HCT116 (cell line): ENCODE measurements at regions not wholly inside any gene's neighbourhood (a gene's known extent, or its start where the extent isn't known, plus 50 kb on each side); places are given as distances from the start of the nearest gene placed in this dataset.
"Not testable (repeated sequence)": the region's sequence is repeated elsewhere in the genome, so short reads cannot be mapped to it uniquely, and the experiment has no call there.

Source experiments
- ATAC-seq: fragments of 200-7000 bp; cut with Tn5 transposase; 2 replicates; pipeline ENCODE4 v1.9.1; 2020; ENCODE audit warnings: mild to moderate bottlenecking, moderate library complexity
- BruUV-seq: library from RNA; stranded (reverse); fragments of 400-500 nt; replicated peaks from 2 replicates; lab custom pipeline; 2021; lab: Mats Ljungman, UMichigan
- CTCF ChIA-PET: fragments of 300-600 bp; sonication (Branson Sonifier 250); formaldehyde crosslinking; loops from one replicate; lab custom pipeline; 2021; ENCODE audit warnings: antibody characterized with exemption; lab: Charles Lee
- POLR2A ChIA-PET: fragments of 300-600, 350-600 bp; sonication (Branson Sonifier 250); formaldehyde crosslinking; loops from one replicate; lab custom pipeline; 2021; ENCODE audit warnings: antibody characterized with exemption; lab: Charles Lee
- RAD21 ChIA-PET, 2 experiments: fragments of 300-600 bp; sonication (Branson Sonifier 250); formaldehyde crosslinking; loops; one replicate each; lab custom pipeline; 2023; ENCODE audit warnings: low total read pairs in 2 of 2; ENCODE audit not compliant: uncharacterized antibody in 2 of 2, unreplicated experiment in 2 of 2, low non-redundant PET in 1 of 2; lab: Charles Lee
- DNase-seq: peaks from one replicate; pipeline ENCODE4 v3.0.0-alpha.2; 2010; ENCODE audit warnings: low read depth, low spot score
- H2AFZ ChIP-seq: fragments of 200-600 bp; shearing (Covaris generic), sonication (generic); 2 replicates; pipeline ENCODE4 v1.6.1; 2017; ENCODE audit warnings: low read depth, mixed run types, mixed read lengths, antibody characterized with exemption, low read length; ENCODE audit not compliant: poor library complexity, severe bottlenecking
- H3K27ac ChIP-seq: 2 replicates; pipeline ENCODE4 v1.5.1; 2012; ENCODE audit warnings: low read depth, low read length
- H3K27me3 ChIP-seq: fragments of 200-600 bp; sonication (generic); 2 replicates; pipeline ENCODE4 v1.6.1; 2016; ENCODE audit warnings: mixed run types, low read length, mixed read lengths; ENCODE audit not compliant: insufficient read depth
- H3K36me3 ChIP-seq, 2 experiments: fragments of 200-500 bp in 1 of 2; fragments of 200-600 bp in 1 of 2; sonication (Bioruptor generic) in 1 of 2; sonication (generic) in 1 of 2; 2 replicates each; pipeline versions ENCODE4 v1.5.1 to v1.6.1; 2014 to 2016; ENCODE audit warnings: low read length in 2 of 2, inconsistent platforms in 1 of 2, mixed read lengths in 1 of 2, mixed run types in 1 of 2; ENCODE audit not compliant: insufficient read depth in 2 of 2, control insufficient read depth in 1 of 2
- H3K4me1 ChIP-seq, 2 experiments: fragments of 200-600 bp in 1 of 2; sonication (generic) in 1 of 2; 2 replicates each; pipeline versions ENCODE4 v1.5.1 to v1.6.1; 2012 to 2017; ENCODE audit warnings: low read length in 2 of 2, inconsistent platforms in 1 of 2, mild to moderate bottlenecking in 1 of 2, mixed read lengths in 1 of 2, mixed run types in 1 of 2, moderate library complexity in 1 of 2; ENCODE audit not compliant: insufficient read depth in 2 of 2, control insufficient read depth in 1 of 2
- H3K4me2 ChIP-seq: fragments of 200-600 bp; sonication (generic); 2 replicates; pipeline ENCODE4 v1.6.1; 2017; ENCODE audit warnings: mixed run types, low read length, mixed read lengths
- H3K4me3 ChIP-seq, 2 experiments: fragments of 200-600 bp in 1 of 2; sonication (generic) in 1 of 2; replicated peaks in 1 of 2; 2 replicates each; pipeline ENCODE4 v1.5.1; 2011 to 2016; ENCODE audit warnings: low read length in 2 of 2, control low read depth in 1 of 2, low read depth in 1 of 2, mild to moderate bottlenecking in 1 of 2, mixed read lengths in 1 of 2, mixed run types in 1 of 2
- H3K79me2 ChIP-seq: fragments of 200-600 bp; sonication (generic); 2 replicates; pipeline ENCODE4 v1.6.1; 2017; ENCODE audit warnings: mild to moderate bottlenecking, mixed run types, low read length, moderate library complexity, mixed read lengths; ENCODE audit not compliant: insufficient read depth
- H3K9ac ChIP-seq: fragments of 200-600 bp; sonication (generic); 2 replicates; pipeline ENCODE4 v1.6.1; 2016; ENCODE audit warnings: low read length, mixed read lengths
- H3K9me2 ChIP-seq: fragments of 200-600 bp; sonication (generic), shearing (Covaris generic); 2 replicates; pipeline ENCODE4 v1.6.1; 2017; ENCODE audit warnings: mixed run types, mild to moderate bottlenecking, moderate library complexity; ENCODE audit not compliant: insufficient read depth
- H3K9me3 ChIP-seq, 2 experiments: fragments of 200-500 bp in 1 of 2; fragments of 200-600 bp in 1 of 2; sonication (Bioruptor generic) in 1 of 2; sonication (generic) in 1 of 2; 2 replicates each; pipeline ENCODE4 v1.6.1; 2014 to 2017; ENCODE audit warnings: low read length in 2 of 2, mixed read lengths in 2 of 2, inconsistent platforms in 1 of 2, low read depth in 1 of 2, mild to moderate bottlenecking in 1 of 2, mixed run types in 1 of 2, moderate library complexity in 1 of 2; ENCODE audit not compliant: control insufficient read depth in 1 of 2, insufficient read depth in 1 of 2
- H4K20me1 ChIP-seq: fragments of 200-600 bp; sonication (generic), shearing (Covaris generic); 2 replicates; pipeline ENCODE4 v1.6.1; 2017; ENCODE audit warnings: mixed run types, mild to moderate bottlenecking, moderate library complexity; ENCODE audit not compliant: insufficient read depth
- CBX3 ChIP-seq: IDR thresholded peaks from 2 replicates; pipeline ENCODE4 v1.6.1; 2012; ENCODE audit warnings: low read depth
- EZH2 ChIP-seq: fragments of 200-600 bp; sonication (generic); IDR thresholded peaks from 2 replicates; pipeline ENCODE4 v1.6.1; 2017; ENCODE audit warnings: antibody characterized with exemption, mixed run types
- FOSL1 ChIP-seq: IDR thresholded peaks from 2 replicates; pipeline ENCODE4 v1.6.1; 2012; ENCODE audit warnings: low read depth
- JUND ChIP-seq: IDR thresholded peaks from 2 replicates; pipeline ENCODE4 v1.6.1; 2012
- SRF ChIP-seq: IDR thresholded peaks from 2 replicates; pipeline ENCODE4 v1.6.1; 2012; ENCODE audit warnings: low read depth
- ZNF274 ChIP-seq: fragments of 200-500 bp; sonication (Bioruptor generic); IDR thresholded peaks from 2 replicates; pipeline ENCODE4 v1.6.1; 2014; ENCODE audit warnings: mild to moderate bottlenecking, low read depth, low read length, inconsistent platforms
- intact Hi-C: fragments of 100-400 bp; cut with micrococcal nuclease; formaldehyde crosslinking; loops from 2 replicates; pipeline ENCODE4 v1.10.0; 2022
- TF ChIP-seq, protein P1 (sequence below): IDR thresholded peaks from 2 replicates; pipeline ENCODE4 v1.6.1; 2011; ENCODE audit warnings: mild to moderate bottlenecking, low read length, moderate library complexity; ENCODE audit not compliant: insufficient replicate concordance; ENCODE audit errors: extremely low read depth

DNA sequence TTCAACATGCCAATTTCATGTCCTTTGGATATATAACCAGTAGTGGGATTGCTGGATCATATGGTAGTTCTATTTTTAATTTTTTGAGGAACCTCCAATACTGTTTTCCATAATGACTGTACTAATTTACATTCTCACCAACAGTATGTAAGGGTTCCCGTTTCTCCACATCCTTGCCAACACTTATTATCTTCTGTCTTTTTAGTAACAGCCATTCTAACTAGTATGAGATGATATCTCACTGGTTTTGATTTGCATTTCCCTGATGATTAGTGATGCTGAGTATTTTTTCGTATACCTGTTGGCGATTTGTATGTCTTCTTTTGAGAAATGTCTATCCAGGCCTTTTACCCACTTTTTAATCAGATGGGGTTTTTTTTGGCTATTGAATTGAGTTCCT lies 133.5 kb upstream of the MED14 start (continued):
- TF ChIP-seq, protein P1, sequence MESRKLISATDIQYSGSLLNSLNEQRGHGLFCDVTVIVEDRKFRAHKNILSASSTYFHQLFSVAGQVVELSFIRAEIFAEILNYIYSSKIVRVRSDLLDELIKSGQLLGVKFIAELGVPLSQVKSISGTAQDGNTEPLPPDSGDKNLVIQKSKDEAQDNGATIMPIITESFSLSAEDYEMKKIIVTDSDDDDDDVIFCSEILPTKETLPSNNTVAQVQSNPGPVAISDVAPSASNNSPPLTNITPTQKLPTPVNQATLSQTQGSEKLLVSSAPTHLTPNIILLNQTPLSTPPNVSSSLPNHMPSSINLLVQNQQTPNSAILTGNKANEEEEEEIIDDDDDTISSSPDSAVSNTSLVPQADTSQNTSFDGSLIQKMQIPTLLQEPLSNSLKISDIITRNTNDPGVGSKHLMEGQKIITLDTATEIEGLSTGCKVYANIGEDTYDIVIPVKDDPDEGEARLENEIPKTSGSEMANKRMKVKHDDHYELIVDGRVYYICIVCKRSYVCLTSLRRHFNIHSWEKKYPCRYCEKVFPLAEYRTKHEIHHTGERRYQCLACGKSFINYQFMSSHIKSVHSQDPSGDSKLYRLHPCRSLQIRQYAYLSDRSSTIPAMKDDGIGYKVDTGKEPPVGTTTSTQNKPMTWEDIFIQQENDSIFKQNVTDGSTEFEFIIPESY, result no peak
- TF ChIP-seq CBX3 (no peak), SRF (no peak), FOSL1 (no peak), ZNF274 (no peak), EZH2 (no peak), JUND (no peak)

DNA sequence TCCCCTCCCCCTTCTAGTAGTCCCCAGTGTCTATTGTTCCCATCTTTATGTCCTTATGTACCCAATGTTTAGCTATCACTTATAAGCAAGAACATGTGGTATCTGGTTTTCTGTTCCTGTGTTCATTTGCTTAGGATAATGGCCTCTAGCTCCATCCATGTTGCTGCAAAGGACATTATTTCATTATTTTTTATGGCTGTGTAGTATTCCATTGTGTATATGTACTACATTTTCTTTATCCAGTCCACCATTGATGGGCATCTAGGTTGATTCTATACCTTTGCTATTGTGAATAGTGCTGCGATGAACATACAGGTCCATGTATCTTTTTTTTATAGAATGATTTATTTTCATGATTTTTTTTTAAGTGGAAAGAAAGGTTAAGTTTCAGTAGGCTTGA lies 135.6 kb upstream of the MED14 start:
- not testable (repeated sequence) for H3K4me2 ChIP-seq

More for the DNA sequence above, 135.6 kb upstream of the MED14 start:
- H3K27me3 ChIP-seq, H4K20me1 ChIP-seq, POLR2A ChIA-PET, H2AFZ ChIP-seq, RAD21 ChIA-PET, H3K9me2 ChIP-seq, H3K9me3 ChIP-seq, ATAC-seq, intact Hi-C loops, H3K9ac ChIP-seq, H3K27ac ChIP-seq, BruUV-seq, H3K4me3 ChIP-seq, H3K36me3 ChIP-seq, H3K79me2 ChIP-seq, DNase-seq: not testable (repeated sequence)
- H3K4me1 ChIP-seq, result peaks cover 10 to 17% of the 10 kb centered on the region in 2 experiments
- CTCF ChIA-PET, result interaction anchor here (0.7 kb wide), 1 partner anchor 220 kb away, joined by 3 read pairs; no protein-coding TSS in a partner anchor
